GM12864 (cell line): ENCODE measurements at regions not wholly inside any gene's neighbourhood (a gene's known extent, or its start where the extent isn't known, plus 50 kb on each side); places are given as distances from the start of the nearest gene placed in this dataset.
A peak's percentile ranks its signal among the peaks of the same experiment; 100 is the strongest.

Source experiments
- DNase-seq: peaks from one replicate; pipeline ENCODE4 v3.0.0-alpha.2; 2011; ENCODE audit warnings: low read depth
- H3K4me3 ChIP-seq: 2 replicates; pipeline ENCODE4 v1.5.1; 2011; ENCODE audit warnings: mild to moderate bottlenecking, low read depth, low read length, control low read depth
- CTCF ChIP-seq: IDR thresholded peaks from 2 replicates; pipeline ENCODE4 v1.5.1; 2011; ENCODE audit warnings: low read depth, mild to moderate bottlenecking, moderate library complexity, low read length, control low read depth, inconsistent platforms; ENCODE audit errors: missing control alignments

DNA sequence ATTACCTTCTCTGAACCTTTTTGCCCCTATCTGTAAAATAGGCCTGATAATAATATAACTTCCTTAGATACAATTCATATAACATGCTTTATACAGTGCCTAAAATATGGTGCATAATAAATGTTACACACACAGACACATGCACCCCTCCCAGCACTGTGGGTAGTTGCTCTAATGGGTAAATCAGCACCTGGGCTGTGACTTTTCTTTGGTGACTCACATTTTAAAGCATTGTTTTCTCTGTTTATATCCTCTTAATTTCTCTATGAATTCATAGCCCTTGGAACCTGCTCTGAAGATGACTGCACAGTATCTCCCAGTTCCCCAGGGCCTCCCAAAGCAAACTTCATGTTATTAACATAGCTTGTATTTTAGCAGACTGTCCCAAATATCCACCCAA is 248.2 kb upstream of the TNP1 start:
- DNase-seq, result no peak
- TF ChIP-seq CTCF, result no peak
- no peak overlapping the region for H3K4me3 ChIP-seq

- H3K4me3 ChIP-seq, result no peak overlapping the region
- no peak for DNase-seq
- TF ChIP-seq CTCF, result no peak
These were observed 247.6 kb upstream of the TNP1 start for GRCh38 chr2:217107480-217107879.

DNA sequence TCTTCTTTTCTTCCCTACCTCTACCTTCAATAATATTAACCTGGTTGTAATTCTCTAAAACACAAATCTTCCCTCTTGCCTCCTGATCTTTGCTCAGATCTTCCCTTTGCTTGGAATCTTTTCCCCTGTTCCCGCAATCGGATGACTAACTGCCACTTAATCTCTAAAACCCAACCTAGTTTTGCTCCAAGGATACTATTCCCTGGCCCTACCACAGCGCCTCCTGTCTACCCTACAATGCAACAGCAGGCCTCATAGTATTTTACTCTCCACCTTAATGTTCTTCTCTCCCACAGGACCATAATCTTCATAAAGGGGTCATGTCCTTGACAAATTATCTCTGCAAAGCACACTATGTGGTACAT is 246.8 kb upstream of the TNP1 start:
- peak; percentile 53 for TF ChIP-seq CTCF
- no peak overlapping the region for H3K4me3 ChIP-seq
- no peak for DNase-seq

GRCh38 chr2:217105733-217106649 is 246.1 kb upstream of the TNP1 start:
- TF ChIP-seq CTCF, result no peak
- H3K4me3 ChIP-seq, result no peak overlapping the region
- no peak for DNase-seq

DNA sequence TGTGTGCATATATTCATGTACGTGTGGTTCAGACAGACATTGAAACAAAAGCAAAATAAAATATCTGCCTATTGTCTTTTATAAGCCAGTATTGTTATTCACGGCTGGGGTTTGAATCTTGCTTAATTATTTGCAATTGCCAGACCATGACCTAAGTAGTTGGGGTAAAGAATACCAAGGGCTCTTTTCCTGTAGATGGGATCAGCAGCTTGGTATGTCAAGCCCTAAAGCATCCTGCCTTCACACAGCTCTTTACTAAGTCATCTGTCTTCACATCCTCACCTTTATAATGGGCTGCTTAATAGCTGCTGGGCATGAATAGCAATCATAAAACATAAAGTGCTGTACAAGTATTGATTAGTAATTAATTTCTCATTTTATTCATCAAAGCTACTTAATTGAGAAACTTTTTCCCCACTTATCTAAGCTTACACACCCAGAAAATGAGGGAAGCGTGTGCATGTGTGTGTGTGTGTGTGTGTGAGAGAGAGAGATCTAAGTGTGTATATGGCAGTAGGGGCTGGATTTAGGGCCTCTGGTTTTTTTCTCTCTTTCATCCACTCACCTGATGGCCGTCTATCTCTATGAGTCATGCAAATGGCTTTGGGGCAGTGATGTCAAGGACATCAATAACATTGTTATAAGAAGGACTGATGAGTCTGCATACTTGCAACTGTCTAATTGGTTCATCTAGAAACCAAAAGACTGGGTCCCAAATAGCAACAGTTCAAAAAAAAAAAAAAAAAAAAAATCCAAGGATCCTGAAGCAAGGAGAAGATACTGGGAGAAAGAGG is 244.1 kb upstream of the TNP1 start:
- no peak for DNase-seq
- no peak for TF ChIP-seq CTCF
- H3K4me3 ChIP-seq, result no peak overlapping the region

- no peak for DNase-seq
- no peak overlapping the region for H3K4me3 ChIP-seq
- TF ChIP-seq CTCF, result no peak
These were observed 243.1 kb upstream of the TNP1 start for GRCh38 chr2:217102956-217103355.
